AML-193 (cell line): ENCODE measurements at regions not wholly inside any gene's neighbourhood (a gene's known extent, or its start where the extent isn't known, plus 50 kb on each side); places are given as distances from the start of the nearest gene placed in this dataset.
"Not testable (repeated sequence)": the region's sequence is repeated elsewhere in the genome, so short reads cannot be mapped to it uniquely, and the experiment has no call there.

Experiments
- DNase-seq, 2 experiments: peaks; one replicate each; lab custom pipeline; 2025; lab: John Stamatoyannopoulos, UW

DNA sequence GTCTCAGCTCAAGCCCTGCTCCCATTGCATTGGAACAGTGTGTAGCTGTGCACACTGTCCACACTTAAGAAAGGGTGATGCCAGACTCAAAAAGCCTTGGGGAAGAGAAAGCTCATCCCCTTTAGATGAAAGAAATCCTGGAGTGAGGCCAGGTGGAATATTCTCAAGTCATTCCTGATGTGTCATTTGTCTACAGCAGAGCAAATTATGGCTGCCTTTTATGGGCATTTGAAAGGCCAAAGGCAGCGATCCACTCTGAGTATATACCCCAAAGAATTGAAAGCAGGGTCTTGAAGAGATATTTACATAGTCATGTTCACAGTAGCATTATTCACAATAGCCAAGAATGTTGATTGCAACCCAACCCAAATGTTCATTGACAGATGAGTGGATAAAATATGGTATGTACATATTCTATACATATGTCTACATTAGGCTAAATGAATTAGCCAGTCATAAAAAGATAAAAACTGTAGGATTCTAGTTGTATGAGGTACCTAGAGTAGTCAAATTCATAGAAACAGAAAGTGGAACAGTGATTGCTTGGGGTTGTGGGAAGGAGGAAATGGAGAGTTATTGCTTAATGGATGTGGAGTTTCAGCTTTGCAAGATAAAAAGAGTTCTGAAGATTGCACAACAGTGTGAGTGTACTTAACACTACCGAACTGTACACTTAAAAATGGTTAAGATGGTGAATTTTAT, 214.9 kb downstream of the KCNRG start:
- DNase-seq: peak; percentile 98 to 99

DNA sequence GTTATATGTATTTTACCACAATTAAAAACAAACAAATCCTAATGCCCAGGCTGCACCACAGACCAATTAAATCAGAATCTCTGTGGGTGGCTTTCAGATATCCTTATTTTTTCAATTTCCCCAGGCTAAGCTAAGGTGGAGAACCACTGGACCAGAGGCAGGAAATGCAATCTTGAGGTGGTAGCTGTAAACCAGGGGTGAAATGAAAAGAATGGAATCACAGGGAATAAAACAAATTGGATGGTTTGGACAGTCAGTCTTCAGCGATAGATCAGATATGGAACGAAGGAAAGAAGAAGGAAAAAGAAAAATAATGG, 215.4 kb downstream of the KCNRG start:
- DNase-seq: no peak

DNA sequence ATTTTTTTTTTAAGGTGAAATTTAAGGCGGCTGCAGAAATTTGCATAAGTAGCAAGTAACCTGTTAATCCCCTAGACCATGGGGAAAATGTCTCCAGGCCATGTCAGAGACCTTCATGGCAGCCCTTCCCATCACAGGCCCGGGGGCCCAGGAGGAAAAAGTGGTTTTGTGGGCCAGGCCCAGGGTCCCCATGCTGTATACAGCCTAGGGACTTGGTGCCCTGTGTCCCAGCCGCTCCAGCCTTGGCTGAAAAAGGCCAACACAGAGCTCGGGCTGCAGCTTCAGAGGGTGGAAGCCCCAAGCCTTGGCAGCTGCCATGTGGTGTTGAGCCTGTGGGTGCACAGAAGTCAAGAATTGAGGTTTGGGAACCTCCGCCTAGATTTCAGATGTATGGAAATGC, 218.3 kb downstream of the KCNRG start:
- not testable (repeated sequence) for DNase-seq

DNA sequence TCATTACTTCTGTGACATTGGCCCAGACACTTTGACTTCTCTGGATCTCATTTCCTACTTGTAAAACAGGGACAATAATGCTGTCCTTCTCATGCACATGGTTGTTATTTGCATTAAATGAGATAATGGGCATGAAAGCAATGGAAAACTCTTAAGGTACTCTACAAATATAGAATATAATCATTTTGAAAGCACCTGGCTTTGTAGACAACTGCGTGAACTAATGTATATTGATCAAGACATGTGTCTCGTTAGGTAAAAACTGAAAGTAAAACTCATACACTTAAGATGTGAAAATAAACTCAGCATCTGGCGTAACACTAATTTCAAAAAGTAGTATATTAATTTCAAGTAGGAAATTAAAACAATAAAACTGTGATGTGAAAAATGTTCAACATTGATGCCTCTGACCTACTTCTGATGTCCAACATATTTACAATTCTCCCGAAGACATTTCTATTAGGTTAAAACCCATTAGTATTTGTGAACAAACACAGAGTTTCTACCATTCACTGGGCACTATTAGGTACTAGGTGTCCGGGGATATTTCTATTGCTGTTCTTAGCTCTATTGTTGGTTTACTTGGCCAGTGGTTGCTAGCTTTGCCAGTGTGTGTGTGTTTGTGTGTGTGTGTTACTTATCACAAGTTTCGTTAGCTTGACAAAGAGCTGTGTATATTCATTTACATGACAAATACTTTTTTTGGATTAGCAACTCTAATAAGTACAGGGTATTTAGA, 220.5 kb downstream of the KCNRG start:
- DNase-seq: no peak

DNA sequence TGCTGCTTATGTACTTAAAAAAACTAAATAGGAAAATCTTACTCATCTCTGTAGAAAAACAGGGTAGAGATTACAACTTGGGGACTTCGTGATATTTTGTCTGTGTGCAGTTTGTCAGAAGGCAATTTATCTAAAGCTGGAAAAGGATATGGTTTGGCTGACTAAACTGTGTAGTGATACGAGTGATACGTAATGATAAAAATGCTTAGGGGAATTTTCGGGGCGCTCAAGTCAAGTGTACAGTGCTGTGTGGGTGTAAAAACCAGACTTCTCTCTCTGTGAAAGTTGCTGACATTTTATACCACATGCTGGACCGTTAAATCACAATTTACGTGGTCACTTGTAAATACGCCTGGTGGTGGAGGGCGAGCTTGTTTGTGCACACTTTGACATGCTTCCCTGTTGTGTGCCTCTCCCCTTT, 221.7 kb downstream of the KCNRG start:
- DNase-seq: no peak

DNA sequence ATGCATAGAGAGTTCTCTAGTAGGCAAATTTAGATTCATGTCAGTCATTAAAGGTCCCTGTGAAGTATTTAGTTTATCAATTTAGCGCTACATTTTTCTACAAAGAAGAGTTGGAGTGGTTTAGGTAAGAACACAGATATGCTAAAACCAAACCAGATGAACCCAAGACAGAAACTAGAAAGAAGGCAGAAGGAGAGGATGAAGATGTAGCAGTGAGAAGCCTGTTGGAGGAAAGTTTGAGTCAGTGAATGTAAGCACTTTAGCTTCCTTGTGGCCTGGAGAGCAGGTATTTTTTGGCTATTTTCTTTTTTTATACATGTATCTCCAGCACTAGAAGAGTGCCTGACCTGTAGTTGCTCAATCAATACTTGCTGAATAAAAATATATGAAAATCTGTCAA, 223.7 kb downstream of the KCNRG start:
- no peak for DNase-seq

DNA sequence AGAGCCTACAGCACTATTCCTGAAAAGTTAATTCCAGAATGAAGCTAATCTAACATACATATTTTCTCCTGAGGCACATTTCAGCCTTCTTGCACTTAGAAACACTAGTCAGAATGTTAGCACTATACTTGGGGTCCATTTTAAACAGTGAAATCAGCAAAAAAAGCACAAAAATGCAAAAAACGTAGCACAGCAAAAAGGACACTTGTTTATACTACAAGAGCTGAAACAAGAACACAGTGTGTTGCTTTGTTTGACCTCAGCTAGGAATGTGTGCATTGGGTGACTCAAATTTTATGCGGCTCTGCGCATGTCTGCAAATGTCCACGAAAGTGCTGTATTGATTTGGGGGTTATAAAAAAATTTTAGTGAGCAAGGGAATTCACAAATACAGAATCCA, 226.2 kb downstream of the KCNRG start:
- DNase-seq: no peak

DNA sequence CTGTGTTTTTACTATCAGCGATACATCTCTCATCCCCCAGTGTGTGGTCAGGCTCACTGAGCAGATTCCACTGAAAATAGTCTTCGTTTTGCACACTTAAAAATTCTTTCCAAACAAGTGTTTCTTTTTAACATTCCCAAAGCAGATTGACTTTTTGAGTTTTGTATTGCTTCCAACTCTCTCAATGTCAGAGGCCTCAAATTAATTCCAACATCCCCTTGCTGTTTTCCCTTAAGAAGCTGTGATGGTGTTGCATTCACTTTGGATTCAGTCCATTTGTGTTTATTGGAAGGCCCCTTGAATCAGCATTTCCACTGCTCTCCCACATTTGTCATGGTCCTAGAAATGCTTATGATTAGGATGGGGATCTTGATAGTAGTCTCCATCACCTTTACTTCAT, 228.7 kb downstream of the KCNRG start:
- DNase-seq: no peak

DNA sequence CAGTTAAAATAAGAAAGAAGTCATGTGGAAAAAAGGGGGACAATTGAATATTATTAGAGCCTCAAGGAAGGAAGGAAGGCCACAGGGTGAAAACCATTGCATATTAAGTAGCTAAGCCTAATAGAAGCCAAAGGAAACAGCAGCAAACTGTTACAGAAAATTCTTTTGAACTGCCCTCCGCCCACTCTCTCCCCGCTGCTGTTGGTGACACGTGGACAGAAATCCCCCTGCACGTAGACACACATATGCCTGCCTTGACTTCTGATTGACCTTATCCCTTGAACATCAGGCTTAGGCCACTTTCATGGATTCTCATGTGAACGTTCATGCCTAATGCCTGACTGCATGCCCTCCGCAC, 229.1 kb downstream of the KCNRG start:
- DNase-seq: no peak

DNA sequence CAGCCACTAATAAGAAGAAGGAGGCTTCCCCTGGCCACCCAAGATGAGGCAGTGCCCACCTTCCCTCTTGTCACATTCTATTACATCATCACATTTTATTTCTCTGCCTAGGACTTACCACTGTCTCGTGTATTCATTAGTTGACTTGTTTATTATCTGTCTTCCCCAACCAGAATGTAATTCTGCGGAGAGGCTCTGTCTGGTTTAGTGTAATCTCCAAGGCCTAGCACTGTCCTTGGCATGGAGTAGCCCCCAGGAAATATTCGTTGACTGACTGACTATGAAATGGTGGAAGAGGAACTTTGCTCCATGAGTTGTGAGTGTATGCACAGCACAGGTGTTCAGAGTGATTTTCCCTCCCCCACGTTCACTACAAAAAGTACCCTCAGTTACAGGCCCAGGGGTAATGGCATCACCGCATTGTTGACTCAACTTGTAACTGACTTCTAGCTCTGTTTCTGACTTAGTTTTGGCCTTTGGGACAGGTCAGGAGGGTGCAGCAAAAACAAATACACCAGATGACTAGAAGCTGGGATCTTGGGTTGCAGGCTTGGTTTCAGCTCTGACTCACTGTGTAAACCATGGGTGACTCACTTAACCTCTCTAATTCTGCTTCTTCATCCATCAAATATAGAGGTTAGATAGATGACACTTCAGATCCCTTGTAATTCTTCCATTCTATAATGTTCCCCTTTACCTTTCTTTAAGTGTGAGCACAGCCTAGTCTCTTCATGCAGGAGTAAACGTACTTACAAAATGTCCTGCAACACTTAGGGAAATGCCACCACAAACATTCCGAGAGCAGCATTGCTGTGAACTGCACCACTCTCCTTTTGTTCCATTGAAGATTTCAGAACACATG, 229.7 kb downstream of the KCNRG start:
- DNase-seq: peak; percentile 41 to 42

DNA sequence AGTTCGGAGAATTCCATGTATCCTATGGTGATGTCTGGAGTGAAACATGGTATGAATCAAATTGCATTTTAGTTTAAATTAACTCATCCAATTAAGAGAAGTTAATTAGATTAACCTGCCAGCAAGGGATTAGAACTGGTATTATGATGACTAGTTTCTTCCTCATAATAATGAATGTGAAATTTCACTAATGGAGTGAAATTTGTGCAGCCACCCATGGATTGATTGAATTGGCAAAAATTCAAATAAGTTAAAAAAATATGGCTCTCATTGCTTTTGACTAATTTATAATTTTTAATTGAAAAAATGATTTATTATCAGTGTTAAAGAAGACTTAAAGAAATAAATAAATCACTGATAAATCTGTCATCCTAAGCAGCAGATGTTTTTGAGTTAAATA, 232.0 kb downstream of the KCNRG start:
- DNase-seq: no peak

DNA sequence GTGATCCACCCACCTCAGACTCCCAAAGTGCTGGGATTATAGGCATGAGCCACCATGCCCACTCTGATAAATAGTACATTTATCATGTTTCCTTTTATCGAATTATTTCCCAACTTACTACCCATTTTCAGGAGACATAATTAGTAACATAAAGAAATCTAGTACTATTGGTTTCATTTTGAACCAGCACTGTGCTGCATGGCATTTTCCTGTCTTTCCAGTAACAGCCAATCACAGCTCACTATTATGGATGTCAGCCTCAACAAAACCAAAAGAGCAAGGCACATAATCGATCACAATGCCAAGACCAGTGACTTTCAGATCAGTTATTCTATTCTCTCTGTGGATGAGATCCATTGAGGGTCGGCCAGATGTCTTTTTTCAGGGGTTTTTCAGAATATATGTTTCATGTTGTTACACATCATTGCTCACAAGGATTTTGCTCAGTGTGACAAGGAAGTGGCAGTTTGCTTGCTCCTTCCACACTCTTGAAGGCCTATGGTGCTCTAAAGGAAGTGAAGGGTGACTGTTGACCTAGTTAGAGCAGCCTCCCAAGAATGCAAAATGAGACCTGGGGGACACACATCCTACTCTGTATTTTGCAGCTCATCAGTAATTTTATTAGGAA, 233.4 kb downstream of the KCNRG start:
- no peak for DNase-seq

DNA sequence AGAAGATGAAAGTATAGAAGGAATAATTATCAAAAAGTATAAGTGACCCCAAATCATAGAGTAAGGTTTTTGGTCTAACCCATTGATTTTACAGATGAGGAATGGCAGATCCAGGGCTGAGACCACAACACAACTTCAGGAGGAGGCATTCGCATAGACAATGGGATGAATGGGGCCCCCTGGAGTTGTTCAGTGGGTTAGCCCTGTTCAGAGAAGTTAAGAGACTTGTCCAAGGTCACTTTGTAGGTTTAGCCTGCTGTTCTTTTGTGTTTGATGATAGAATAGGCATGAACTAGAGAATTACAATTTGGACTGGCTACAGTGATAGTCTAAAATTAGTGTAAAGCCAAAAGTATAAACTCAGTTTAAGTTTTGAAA, 233.9 kb downstream of the KCNRG start:
- no peak for DNase-seq

DNA sequence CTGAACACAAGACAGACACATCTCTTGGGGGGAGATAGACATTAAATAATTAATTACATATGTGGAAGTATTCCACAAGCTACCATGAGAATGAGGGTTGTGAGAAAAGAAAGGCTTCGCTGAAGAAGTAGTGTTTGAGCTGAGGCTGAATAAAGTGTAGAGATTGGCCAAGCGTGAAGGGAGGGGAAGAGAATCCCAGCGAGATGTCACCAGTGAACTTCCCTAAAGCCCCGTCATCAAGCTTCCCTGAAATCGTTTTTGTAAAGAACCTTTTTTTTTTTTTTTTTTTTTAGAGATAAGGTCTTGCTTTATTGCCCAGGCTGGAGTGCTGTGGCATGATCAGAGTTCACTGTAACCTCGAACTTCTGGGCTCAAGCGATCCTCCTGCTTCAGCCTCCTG, 235.2 kb downstream of the KCNRG start:
- DNase-seq: no peak

DNA sequence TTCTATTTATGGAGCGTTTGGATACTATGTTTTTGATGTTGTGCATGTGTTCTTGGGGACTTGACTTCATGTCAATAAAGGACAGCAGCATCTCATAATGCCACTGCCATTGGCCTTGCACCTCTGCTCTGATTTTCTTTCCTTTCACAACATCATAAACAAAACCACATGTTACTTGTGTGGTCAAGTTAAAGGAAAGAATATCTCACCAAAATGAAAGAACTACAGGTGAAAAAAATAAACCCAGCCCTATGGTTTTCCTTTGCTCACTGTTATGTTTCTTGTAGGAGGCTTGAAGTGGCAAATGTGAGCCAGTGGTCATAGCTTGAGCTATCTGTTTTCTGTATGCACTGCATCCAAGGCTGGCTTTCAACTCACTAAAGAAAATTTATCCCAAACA, 240.4 kb downstream of the KCNRG start:
- DNase-seq: no peak

DNA sequence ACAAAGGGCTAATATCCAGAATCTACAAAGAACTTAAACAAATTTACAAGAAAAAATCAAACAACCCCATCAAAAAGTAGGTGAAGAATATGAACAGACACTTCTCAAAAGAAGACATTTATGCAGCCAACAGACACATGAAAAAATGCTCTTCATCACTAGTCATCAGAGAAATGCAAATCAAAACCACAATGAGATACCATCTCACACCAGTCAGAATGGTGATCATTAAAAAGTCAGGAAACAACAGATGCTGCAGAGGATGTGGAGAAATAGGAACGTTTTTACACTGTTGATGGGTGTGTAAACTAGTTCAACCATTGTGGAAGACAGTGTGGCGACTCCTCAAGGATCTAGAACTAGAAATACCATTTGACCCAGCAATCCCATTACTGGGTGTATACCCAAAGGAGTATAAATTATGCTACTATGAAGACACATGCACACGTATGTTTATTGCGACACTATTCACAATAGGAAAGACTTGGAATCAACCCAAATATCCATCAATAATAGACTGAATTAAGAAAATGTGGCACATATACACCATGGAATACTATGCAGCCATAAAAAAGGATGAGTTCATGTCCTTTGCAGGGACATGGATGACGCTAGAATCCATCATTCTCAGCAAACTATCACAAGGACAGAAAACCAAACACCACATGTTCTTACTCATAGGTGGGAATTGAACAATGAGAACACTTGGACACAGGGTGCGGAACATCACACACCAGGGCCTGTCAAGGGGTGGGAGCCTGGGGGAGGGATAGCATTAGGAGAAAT, 241.5 kb downstream of the KCNRG start:
- DNase-seq: not testable (repeated sequence)

DNA sequence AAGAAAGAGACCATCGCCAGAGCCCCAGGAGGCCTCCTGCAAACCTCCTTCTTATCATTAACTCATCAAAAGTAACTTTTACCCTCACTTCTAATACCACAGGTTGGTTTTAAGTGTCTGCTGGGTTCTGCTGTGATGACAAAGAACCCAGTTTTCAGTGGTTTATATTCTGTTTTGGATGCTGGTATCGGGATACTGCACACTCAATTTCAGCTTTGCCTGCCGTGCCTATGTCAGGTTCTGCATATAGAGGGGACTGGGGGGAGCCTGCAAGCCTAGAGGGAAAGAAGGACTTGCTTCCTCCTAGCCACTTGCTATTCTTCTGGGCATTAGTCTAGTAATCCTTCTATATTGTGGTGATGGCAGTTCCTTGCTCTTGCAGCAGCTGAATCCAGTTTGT, 242.4 kb downstream of the KCNRG start:
- DNase-seq: no peak

DNA sequence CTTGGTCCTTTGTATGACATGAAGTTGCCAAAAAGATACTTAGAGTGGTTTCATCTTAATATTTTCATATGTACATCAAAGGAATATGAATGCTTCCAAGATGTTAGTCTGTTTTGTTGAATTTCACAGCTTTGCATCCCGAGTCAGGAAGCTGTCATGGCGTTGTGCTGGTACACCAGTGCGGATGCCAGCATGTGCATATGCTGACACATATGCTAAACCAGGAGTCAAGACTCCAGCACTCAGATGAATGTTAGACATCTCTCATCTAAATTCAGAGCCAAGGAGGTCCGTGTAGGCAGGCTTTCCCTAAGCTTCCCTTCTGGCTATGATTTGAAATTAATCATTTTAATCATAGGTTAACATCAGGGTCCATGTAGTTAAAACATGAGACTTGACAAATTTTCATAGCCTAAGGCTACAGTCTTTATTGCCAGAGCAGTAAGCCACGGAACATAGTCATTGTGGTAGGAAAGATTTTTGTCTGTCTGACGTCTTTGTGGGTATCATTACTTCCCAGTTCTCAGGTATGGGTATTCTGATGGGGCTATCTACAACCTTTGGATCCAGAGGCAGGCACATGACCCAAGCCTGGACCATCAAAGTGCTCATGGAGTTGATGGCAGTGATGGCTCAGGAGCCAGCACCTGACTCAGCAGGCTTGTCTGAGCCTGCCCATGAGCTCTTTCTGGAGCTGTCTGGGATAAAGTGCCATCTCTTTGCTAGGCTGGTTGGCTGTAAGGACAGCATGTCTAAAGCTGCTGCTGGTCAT, 246.1 kb downstream of the KCNRG start:
- DNase-seq: no peak

DNA sequence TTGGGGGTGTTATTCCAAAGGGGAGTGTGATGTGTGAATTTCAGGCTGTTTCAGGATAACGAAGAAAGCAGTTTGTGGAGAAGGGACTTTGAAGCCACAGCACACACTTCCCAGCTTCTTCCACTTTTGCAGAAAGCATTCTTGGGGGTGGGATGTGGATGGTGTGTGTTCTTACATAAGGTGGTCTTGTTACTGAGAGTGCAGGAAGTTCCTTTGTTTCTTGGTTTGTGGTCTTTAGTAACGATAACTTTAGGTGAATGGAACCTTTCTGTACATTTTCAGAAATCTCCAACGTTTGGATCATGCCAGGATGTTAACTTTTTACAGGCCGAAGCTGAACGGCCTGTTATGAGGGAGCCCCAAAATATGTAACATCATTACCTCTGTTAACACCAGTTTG, 251.8 kb downstream of the KCNRG start:
- DNase-seq: no peak

DNA sequence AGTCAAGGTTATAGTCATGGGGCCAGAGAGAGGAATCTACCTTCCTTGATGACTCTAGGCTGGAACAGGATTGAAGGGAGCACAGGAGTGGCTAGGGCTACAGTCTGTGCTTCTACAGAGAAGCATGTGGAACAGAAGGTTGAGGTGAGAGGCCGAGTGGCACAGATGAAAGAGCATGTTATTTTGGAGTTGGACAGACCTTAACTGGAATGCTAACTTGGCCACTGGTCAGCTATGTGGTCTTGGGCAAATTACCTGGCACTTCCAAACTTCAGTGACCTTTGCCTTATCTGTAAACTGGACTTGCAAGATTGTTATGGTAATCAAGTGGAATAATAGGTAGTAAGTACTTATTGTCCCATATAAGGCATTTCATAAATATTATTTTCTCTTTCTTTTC, 252.7 kb downstream of the KCNRG start:
- DNase-seq: no peak

DNA sequence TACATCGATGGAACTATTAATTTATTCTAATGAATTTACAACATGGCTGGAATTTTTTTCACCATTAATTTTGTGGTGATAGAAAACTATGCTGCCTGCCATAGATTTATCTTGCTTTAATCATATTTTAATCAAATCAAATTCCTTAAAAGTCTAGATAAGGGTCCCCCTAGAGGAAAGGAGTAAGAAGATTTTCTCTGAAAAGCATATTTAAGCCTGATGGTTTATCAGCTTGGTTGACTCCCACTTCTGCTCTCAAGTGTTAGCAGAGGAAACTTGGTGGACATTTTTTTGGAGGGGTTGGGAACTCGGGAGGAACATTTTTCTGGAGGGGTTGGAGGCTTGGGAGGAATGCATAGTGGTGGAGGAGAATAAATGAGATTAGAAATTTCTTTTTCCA, 253.3 kb downstream of the KCNRG start:
- no peak for DNase-seq
